ENCODE measurements at regions not wholly inside any gene's neighbourhood (a gene's known extent, or its start where the extent isn't known, plus 50 kb on each side); places are given as distances from the start of the nearest gene placed in this dataset.

GRCh38 chr10:29850371-29850770, 209.0 kb downstream of the JCAD start:
- no peak overlapping the region for H3K4me3 ChIP-seq (ENCODE audit: low read depth, low read length, poor library complexity, severe bottlenecking)
- intact Hi-C loops (cut with micrococcal nuclease; ENCODE audit: unreplicated experiment): no loop called here

DNA sequence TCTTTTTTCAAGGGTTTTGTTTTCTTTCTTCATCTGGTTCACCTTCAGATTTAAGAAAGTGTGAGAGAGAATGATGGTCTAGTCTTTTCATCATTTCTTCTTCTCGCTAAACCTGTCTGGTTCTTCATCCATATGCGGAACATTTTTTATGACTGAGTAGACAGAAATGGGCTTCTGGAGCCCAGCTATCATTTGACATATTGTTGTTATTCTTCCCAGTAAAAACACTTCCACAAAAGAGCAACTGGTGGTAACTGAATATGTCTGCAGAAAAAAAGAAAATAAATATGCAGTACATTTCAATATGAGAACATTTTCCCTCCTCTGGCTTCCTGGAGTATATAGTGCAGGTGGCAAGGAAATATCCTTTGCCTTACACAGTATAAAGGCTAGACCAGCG, 209.5 kb downstream of the JCAD start:
- Histone ChIP-seq H3K9me3 (ENCODE audit: low read depth, low read length, poor library complexity, severe bottlenecking) (no peaks in the 10 kb centered on the region), H3K4me3 (ENCODE audit: low read depth, low read length, poor library complexity, severe bottlenecking) (no peak overlapping the region), H3K27me3 (replicated peaks; ENCODE audit: insufficient read depth, low read depth, low read length, poor library complexity) (no peaks in the 10 kb centered on the region), H3K4me1 (ENCODE audit: insufficient read depth, low read length, poor library complexity, severe bottlenecking) (peaks cover 8% of the 10 kb centered on the region), H3K36me3 (ENCODE audit: insufficient read depth, low read length, poor library complexity, severe bottlenecking) (no peaks in the 10 kb centered on the region), H3K27ac (ENCODE audit: low read depth, low read length, poor library complexity, severe bottlenecking) (no peak overlapping the region)
- DNase-seq (ENCODE audit: low spot score): no peak
- TF ChIP-seq CTCF (conservative IDR thresholded peaks at IDR 0.05; ENCODE audit: low read depth, low read length) (no peak), EZH2 (IDR thresholded peaks at IDR 0.05; ENCODE audit: borderline replicate concordance, low read depth, low read length, poor library complexity, severe bottlenecking) (no peak)
- ChIA-PET POLR2A (ENCODE audit: low non-redundant PET) (no interaction called here), CTCF (no interaction called here)
- BruUV-seq (replicated peaks): no TSS peak
- intact Hi-C loops (cut with micrococcal nuclease; ENCODE audit: unreplicated experiment): no loop called here

More at GRCh38 chr10:29850371-29850770, 209.0 kb downstream of the JCAD start:
- no peaks in the 10 kb centered on the region for H3K36me3 ChIP-seq (ENCODE audit: insufficient read depth, low read length, poor library complexity, severe bottlenecking)
- POLR2A ChIA-PET (ENCODE audit: low non-redundant PET): no interaction called here
- no TSS peak for BruUV-seq (replicated peaks)
- no peak for DNase-seq (ENCODE audit: low spot score)
- no peak overlapping the region for H3K27ac ChIP-seq (ENCODE audit: low read depth, low read length, poor library complexity, severe bottlenecking)
- peaks cover 8% of the 10 kb centered on the region for H3K4me1 ChIP-seq (ENCODE audit: insufficient read depth, low read length, poor library complexity, severe bottlenecking)
- TF ChIP-seq CTCF (conservative IDR thresholded peaks at IDR 0.05; ENCODE audit: low read depth, low read length): no peak
- no peak for TF ChIP-seq EZH2 (IDR thresholded peaks at IDR 0.05; ENCODE audit: borderline replicate concordance, low read depth, low read length, poor library complexity, severe bottlenecking)
- no peaks in the 10 kb centered on the region for H3K9me3 ChIP-seq (ENCODE audit: low read depth, low read length, poor library complexity, severe bottlenecking)
- CTCF ChIA-PET: no interaction called here
- H3K27me3 ChIP-seq (replicated peaks; ENCODE audit: insufficient read depth, low read depth, low read length, poor library complexity): no peaks in the 10 kb centered on the region

DNA sequence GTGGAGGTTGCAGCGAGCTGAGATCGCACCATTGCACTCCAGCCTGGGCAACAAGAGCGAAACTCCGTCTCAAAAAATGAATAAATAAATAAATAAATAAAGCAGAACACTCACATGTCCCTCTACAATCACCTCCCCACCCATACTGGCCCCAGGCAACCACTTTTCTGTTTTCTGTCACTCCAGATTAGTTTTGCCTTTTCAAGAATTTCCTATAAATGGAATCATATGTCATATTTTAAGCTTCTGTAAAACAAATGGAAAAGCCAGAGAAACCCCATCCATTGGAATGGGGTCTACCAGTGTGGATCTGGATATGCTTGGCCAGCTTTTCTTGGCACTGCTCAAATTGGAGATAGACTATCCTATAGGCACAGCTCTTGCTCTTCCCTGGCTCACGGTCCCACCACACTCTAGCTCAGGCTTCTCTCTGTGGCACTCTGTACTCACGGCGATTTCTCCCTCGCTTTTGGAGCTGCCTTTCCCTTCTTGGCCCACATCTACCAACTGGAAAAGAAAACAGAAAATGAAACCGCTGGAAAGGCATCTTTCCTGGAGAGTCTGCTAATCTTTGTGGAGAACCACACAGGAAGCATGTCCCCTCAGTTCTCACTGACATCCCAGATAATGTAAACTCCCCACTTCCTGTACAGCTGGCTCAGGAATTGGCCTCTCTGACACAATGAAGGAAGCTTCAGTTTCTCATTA, 210.1 kb downstream of the JCAD start:
- H3K27me3 ChIP-seq (replicated peaks; ENCODE audit: insufficient read depth, low read depth, low read length, poor library complexity): no peaks in the 10 kb centered on the region
- peaks cover 8% of the 10 kb centered on the region for H3K4me1 ChIP-seq (ENCODE audit: insufficient read depth, low read length, poor library complexity, severe bottlenecking)
- DNase-seq (ENCODE audit: low spot score): peak; percentile 69
- H3K4me3 ChIP-seq (ENCODE audit: low read depth, low read length, poor library complexity, severe bottlenecking): peak overlapping the region; percentile 17
- H3K27ac ChIP-seq (ENCODE audit: low read depth, low read length, poor library complexity, severe bottlenecking): no peak overlapping the region
- ChIA-PET POLR2A (ENCODE audit: low non-redundant PET) (no interaction called here), CTCF (no interaction called here)
- H3K36me3 ChIP-seq (ENCODE audit: insufficient read depth, low read length, poor library complexity, severe bottlenecking): no peaks in the 10 kb centered on the region
- TF ChIP-seq CTCF (conservative IDR thresholded peaks at IDR 0.05; ENCODE audit: low read depth, low read length) (no peak), EZH2 (IDR thresholded peaks at IDR 0.05; ENCODE audit: borderline replicate concordance, low read depth, low read length, poor library complexity, severe bottlenecking) (no peak)
- BruUV-seq (replicated peaks): no TSS peak
- intact Hi-C loops (cut with micrococcal nuclease; ENCODE audit: unreplicated experiment): no loop called here
- H3K9me3 ChIP-seq (ENCODE audit: low read depth, low read length, poor library complexity, severe bottlenecking): no peaks in the 10 kb centered on the region

All from A673 (cell line).